HEK293 (cell line): ENCODE measurements at regions not wholly inside any gene's neighbourhood (a gene's known extent, or its start where the extent isn't known, plus 50 kb on each side); places are given as distances from the start of the nearest gene placed in this dataset.
A peak's percentile ranks its signal among the peaks of the same experiment; 100 is the strongest.

Experiments
- HOXA7 ChIP-seq: sonication (generic); formaldehyde crosslinking; IDR thresholded peaks from 2 replicates; pipeline ENCODE4 v1.8.1; 2022; ENCODE audit warnings: missing genetic modification reagents, borderline replicate concordance
- HOXC10 ChIP-seq: sonication (generic); formaldehyde crosslinking; IDR thresholded peaks from 2 replicates; pipeline ENCODE4 v1.8.1; 2023; ENCODE audit warnings: mild to moderate bottlenecking, missing genetic modification reagents
- KLF17 ChIP-seq: fragments of 450-650 bp; formaldehyde crosslinking; IDR thresholded peaks from 2 replicates; pipeline ENCODE4 v1.5.1; 2016; ENCODE audit warnings: missing biosample characterization, missing genetic modification characterization
- OSR2 ChIP-seq: fragments of 450-650 bp; formaldehyde crosslinking; IDR thresholded peaks from 2 replicates; pipeline ENCODE4 v1.5.1; 2016; ENCODE audit warnings: missing biosample characterization, missing genetic modification characterization
- SP2 ChIP-seq: fragments of 450-650 bp; formaldehyde crosslinking; IDR thresholded peaks from 2 replicates; pipeline ENCODE4 v1.5.1; 2016; ENCODE audit warnings: missing biosample characterization, missing genetic modification characterization
- ZBTB49 ChIP-seq: fragments of 450-650 bp; formaldehyde crosslinking; IDR thresholded peaks from 2 replicates; pipeline ENCODE4 v1.5.1; 2016; ENCODE audit warnings: missing biosample characterization, missing genetic modification characterization, low read depth
- ZEB2 ChIP-seq: fragments of 450-650 bp; formaldehyde crosslinking; IDR thresholded peaks from 2 replicates; pipeline ENCODE4 v1.5.1; 2016; ENCODE audit warnings: missing biosample characterization, missing genetic modification characterization
- ZNF140 ChIP-seq: fragments of 450-650 bp; formaldehyde crosslinking; IDR thresholded peaks from 2 replicates; pipeline ENCODE4 v1.5.1; 2016; ENCODE audit warnings: missing biosample characterization, missing genetic modification characterization
- ZNF148 ChIP-seq: fragments of 450-650 bp; formaldehyde crosslinking; IDR thresholded peaks from 2 replicates; pipeline ENCODE4 v1.5.0; 2017; ENCODE audit warnings: missing biosample characterization, missing genetic modification characterization, borderline replicate concordance
- ZNF157 ChIP-seq: fragments of 450-650 bp; formaldehyde crosslinking; IDR thresholded peaks from 2 replicates; pipeline ENCODE4 v1.5.1; 2016; ENCODE audit warnings: missing biosample characterization, missing genetic modification characterization
- ZNF473 ChIP-seq: fragments of 450-650 bp; formaldehyde crosslinking; IDR thresholded peaks from 2 replicates; pipeline ENCODE4 v1.5.1; 2017; ENCODE audit warnings: missing biosample characterization, missing genetic modification characterization
- ZNF555 ChIP-seq: fragments of 450-650 bp; formaldehyde crosslinking; conservative IDR thresholded peaks from 2 replicates; pipeline ENCODE4 v1.5.1; 2017; ENCODE audit warnings: missing biosample characterization, mild to moderate bottlenecking, missing genetic modification characterization, inconsistent platforms
- ZNF561 ChIP-seq: fragments of 450-650 bp; IDR thresholded peaks from 2 replicates; pipeline ENCODE4 v1.5.1; 2018; ENCODE audit warnings: missing biosample characterization, missing genetic modification characterization, borderline replicate concordance
- ZNF747 ChIP-seq: fragments of 450-650 bp; formaldehyde crosslinking; IDR thresholded peaks from 2 replicates; pipeline ENCODE4 v1.5.1; 2016; ENCODE audit warnings: missing biosample characterization, missing genetic modification characterization
- TF ChIP-seq, protein P1 (sequence below): fragments of 450-650 bp; formaldehyde crosslinking; IDR thresholded peaks from 2 replicates; pipeline ENCODE4 v1.5.1; 2016; ENCODE audit warnings: missing biosample characterization, missing genetic modification characterization, borderline replicate concordance
- TF ChIP-seq, protein P2 (sequence below): fragments of 450-650 bp; formaldehyde crosslinking; conservative IDR thresholded peaks from 2 replicates; pipeline ENCODE4 v1.5.1; 2016; ENCODE audit warnings: low read depth, missing biosample characterization, missing genetic modification characterization
- TF ChIP-seq, protein P3 (sequence below): fragments of 450-650 bp; formaldehyde crosslinking; IDR thresholded peaks from 2 replicates; pipeline ENCODE4 v1.5.1; 2016; ENCODE audit warnings: missing biosample characterization, missing genetic modification characterization
- TF ChIP-seq, protein P4 (sequence below): fragments of 450-650 bp; formaldehyde crosslinking; conservative IDR thresholded peaks from 2 replicates; pipeline ENCODE4 v1.5.1; 2016; ENCODE audit warnings: low read depth, missing biosample characterization, missing genetic modification characterization

- TF ChIP-seq, protein P1, sequence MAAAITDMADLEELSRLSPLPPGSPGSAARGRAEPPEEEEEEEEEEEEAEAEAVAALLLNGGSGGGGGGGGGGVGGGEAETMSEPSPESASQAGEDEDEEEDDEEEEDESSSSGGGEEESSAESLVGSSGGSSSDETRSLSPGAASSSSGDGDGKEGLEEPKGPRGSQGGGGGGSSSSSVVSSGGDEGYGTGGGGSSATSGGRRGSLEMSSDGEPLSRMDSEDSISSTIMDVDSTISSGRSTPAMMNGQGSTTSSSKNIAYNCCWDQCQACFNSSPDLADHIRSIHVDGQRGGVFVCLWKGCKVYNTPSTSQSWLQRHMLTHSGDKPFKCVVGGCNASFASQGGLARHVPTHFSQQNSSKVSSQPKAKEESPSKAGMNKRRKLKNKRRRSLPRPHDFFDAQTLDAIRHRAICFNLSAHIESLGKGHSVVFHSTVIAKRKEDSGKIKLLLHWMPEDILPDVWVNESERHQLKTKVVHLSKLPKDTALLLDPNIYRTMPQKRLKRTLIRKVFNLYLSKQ (tag by site-specific recombination) = no peak
- TF ChIP-seq ZEB2 (no peak), ZBTB49 (tag by site-specific recombination) (no peak), HOXC10 (CRISPR knock-in tag) (no peak), SP2 (no peak), ZNF473 (tag by site-specific recombination) (no peak), HOXA7 (CRISPR knock-in tag) (no peak), KLF17 (tag by site-specific recombination) (no peak), ZNF561 (tag by site-specific recombination) (no peak), ZNF747 (tag by site-specific recombination) (no peak), OSR2 (tag by site-specific recombination) (peak; percentile 50; the same call in 1 of the 2 replicates), ZNF148 (tag by site-specific recombination) (no peak), ZNF555 (no peak), ZNF140 (tag by site-specific recombination) (no peak), ZNF157 (tag by site-specific recombination) (no peak)
- TF ChIP-seq, protein P2, sequence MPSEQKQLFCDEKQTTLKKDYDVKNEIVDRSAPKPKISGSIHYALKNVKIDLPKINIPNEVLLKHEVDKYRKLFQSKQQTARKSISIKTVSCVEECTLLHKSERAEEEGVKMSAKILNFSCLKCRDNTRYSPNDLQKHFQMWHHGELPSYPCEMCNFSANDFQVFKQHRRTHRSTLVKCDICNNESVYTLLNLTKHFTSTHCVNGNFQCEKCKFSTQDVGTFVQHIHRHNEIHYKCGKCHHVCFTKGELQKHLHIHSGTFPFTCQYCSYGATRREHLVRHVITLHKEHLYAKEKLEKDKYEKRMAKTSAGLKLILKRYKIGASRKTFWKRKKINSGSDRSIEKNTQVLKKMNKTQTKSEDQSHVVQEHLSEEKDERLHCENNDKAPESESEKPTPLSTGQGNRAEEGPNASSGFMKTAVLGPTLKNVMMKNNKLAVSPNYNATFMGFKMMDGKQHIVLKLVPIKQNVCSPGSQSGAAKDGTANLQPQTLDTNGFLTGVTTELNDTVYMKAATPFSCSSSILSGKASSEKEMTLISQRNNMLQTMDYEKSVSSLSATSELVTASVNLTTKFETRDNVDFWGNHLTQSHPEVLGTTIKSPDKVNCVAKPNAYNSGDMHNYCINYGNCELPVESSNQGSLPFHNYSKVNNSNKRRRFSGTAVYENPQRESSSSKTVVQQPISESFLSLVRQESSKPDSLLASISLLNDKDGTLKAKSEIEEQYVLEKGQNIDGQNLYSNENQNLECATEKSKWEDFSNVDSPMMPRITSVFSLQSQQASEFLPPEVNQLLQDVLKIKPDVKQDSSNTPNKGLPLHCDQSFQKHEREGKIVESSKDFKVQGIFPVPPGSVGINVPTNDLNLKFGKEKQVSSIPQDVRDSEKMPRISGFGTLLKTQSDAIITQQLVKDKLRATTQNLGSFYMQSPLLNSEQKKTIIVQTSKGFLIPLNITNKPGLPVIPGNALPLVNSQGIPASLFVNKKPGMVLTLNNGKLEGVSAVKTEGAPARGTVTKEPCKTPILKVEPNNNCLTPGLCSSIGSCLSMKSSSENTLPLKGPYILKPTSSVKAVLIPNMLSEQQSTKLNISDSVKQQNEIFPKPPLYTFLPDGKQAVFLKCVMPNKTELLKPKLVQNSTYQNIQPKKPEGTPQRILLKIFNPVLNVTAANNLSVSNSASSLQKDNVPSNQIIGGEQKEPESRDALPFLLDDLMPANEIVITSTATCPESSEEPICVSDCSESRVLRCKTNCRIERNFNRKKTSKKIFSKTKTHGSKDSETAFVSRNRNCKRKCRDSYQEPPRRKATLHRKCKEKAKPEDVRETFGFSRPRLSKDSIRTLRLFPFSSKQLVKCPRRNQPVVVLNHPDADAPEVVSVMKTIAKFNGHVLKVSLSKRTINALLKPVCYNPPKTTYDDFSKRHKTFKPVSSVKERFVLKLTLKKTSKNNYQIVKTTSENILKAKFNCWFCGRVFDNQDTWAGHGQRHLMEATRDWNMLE (tag by site-specific recombination) = peak; percentile 46; the same call in 1 of the 2 replicates
- TF ChIP-seq, protein P3, sequence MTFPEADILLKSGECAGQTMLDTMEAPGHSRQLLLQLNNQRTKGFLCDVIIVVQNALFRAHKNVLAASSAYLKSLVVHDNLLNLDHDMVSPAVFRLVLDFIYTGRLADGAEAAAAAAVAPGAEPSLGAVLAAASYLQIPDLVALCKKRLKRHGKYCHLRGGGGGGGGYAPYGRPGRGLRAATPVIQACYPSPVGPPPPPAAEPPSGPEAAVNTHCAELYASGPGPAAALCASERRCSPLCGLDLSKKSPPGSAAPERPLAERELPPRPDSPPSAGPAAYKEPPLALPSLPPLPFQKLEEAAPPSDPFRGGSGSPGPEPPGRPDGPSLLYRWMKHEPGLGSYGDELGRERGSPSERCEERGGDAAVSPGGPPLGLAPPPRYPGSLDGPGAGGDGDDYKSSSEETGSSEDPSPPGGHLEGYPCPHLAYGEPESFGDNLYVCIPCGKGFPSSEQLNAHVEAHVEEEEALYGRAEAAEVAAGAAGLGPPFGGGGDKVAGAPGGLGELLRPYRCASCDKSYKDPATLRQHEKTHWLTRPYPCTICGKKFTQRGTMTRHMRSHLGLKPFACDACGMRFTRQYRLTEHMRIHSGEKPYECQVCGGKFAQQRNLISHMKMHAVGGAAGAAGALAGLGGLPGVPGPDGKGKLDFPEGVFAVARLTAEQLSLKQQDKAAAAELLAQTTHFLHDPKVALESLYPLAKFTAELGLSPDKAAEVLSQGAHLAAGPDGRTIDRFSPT (tag by site-specific recombination) = no peak
- TF ChIP-seq, protein P4, sequence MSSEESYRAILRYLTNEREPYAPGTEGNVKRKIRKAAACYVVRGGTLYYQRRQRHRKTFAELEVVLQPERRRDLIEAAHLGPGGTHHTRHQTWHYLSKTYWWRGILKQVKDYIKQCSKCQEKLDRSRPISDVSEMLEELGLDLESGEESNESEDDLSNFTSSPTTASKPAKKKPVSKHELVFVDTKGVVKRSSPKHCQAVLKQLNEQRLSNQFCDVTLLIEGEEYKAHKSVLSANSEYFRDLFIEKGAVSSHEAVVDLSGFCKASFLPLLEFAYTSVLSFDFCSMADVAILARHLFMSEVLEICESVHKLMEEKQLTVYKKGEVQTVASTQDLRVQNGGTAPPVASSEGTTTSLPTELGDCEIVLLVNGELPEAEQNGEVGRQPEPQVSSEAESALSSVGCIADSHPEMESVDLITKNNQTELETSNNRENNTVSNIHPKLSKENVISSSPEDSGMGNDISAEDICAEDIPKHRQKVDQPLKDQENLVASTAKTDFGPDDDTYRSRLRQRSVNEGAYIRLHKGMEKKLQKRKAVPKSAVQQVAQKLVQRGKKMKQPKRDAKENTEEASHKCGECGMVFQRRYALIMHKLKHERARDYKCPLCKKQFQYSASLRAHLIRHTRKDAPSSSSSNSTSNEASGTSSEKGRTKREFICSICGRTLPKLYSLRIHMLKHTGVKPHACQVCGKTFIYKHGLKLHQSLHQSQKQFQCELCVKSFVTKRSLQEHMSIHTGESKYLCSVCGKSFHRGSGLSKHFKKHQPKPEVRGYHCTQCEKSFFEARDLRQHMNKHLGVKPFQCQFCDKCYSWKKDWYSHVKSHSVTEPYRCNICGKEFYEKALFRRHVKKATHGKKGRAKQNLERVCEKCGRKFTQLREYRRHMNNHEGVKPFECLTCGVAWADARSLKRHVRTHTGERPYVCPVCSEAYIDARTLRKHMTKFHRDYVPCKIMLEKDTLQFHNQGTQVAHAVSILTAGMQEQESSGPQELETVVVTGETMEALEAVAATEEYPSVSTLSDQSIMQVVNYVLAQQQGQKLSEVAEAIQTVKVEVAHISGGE (tag by site-specific recombination) = no peak
Observed at GRCh38 chr1:182003953-182004586, 57.4 kb downstream of the ZNF648 start (continued).
